ENCODE measurements at regions not wholly inside any gene's neighbourhood (a gene's known extent, or its start where the extent isn't known, plus 50 kb on each side); places are given as distances from the start of the nearest gene placed in this dataset.

DNA sequence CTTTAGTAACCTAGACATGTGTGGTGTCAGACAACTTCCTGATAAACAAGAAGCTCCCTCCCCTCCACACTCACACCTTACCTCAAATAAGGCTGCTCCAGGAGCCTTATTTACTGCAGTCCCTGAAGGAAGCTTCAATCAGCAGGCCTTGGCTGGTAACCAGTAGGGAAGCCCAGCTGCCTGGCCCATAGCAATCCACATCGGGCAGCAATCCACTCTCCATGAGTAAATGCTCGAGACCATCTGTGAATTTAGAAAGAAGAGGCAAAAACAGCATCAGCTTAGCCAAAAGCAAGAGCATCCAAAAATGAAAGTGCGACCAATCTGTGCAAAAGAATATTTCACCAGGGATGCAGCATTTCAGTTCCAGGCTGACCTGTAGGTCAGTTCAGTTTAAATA is 213.3 kb upstream of the TUSC1 start (continued):
- TF ChIP-seq, protein P1, sequence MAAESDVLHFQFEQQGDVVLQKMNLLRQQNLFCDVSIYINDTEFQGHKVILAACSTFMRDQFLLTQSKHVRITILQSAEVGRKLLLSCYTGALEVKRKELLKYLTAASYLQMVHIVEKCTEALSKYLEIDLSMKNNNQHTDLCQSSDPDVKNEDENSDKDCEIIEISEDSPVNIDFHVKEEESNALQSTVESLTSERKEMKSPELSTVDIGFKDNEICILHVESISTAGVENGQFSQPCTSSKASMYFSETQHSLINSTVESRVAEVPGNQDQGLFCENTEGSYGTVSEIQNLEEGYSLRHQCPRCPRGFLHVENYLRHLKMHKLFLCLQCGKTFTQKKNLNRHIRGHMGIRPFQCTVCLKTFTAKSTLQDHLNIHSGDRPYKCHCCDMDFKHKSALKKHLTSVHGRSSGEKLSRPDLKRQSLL (tag by site-specific recombination; IDR thresholded peaks at IDR 0.05), result no peak
- TF ChIP-seq ZNF37A (tag by site-specific recombination; IDR thresholded peaks at IDR 0.05), result no peak
- TF ChIP-seq, protein P2, sequence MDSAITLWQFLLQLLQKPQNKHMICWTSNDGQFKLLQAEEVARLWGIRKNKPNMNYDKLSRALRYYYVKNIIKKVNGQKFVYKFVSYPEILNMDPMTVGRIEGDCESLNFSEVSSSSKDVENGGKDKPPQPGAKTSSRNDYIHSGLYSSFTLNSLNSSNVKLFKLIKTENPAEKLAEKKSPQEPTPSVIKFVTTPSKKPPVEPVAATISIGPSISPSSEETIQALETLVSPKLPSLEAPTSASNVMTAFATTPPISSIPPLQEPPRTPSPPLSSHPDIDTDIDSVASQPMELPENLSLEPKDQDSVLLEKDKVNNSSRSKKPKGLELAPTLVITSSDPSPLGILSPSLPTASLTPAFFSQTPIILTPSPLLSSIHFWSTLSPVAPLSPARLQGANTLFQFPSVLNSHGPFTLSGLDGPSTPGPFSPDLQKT (IDR thresholded peaks at IDR 0.05; ENCODE audit: borderline replicate concordance, low read depth, low read length), result no peak

DNA sequence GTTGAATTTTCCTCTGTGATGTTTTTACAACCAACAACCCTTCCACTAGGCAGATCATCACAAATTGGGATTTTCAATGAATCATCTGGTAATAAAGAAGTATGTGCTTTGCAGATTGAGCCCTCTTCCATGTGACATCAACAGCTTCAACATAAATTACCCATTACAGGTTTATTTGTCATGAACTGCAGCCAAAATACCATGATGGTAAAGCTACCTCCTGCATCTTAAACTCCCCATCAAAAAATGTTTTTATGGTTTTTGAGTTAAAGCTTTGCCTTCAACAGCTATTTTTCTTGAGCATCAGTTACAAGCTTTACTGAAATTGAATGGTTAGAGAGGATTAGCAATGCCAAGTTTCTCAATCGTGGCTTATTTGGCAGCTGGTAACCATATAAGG is 211.4 kb upstream of the TUSC1 start:
- POLR2A ChIA-PET, result no interaction called here
- Histone ChIP-seq H3K36me3 (ENCODE audit: control insufficient read depth in 2 of 2, insufficient read depth in 1 of 2, low read length in 2 of 2) (no peaks in the 10 kb centered on the region), H3K27ac (ENCODE audit: extremely low read depth, low read depth, low read length) (no peak overlapping the region), H3K4me3 (ENCODE audit: low read depth, low read length) (no peak overlapping the region), H3K4me1 (ENCODE audit: control insufficient read depth, insufficient read depth, low read length) (no peaks in the 10 kb centered on the region), H3K9me3 (ENCODE audit: control insufficient read depth, insufficient read depth, low read depth, low read length) (no peaks in the 10 kb centered on the region)
- TF ChIP-seq ZNF223 (tag by site-specific recombination; IDR thresholded peaks at IDR 0.05), result no peak
- TF ChIP-seq ZNF433 (tag by site-specific recombination; IDR thresholded peaks at IDR 0.05; ENCODE audit: low read depth), result no peak
- TF ChIP-seq ZNF239 (tag by site-specific recombination; IDR thresholded peaks at IDR 0.05), result no peak
- TF ChIP-seq ZNF292 (tag by site-specific recombination; IDR thresholded peaks at IDR 0.05; ENCODE audit: borderline replicate concordance, low read depth), result no peak
- no peak for TF ChIP-seq ZNF202 (tag by site-specific recombination; IDR thresholded peaks at IDR 0.05; ENCODE audit: borderline replicate concordance)
- no peak for TF ChIP-seq ZNF548 (tag by site-specific recombination; IDR thresholded peaks at IDR 0.05)
- no peak for TF ChIP-seq BCL11A (tag by site-specific recombination; IDR thresholded peaks at IDR 0.05; ENCODE audit: low read depth)
- TF ChIP-seq, protein P1 (tag by site-specific recombination; IDR thresholded peaks at IDR 0.05), result no peak
- CTCF ChIA-PET, result interaction anchor here (0.7 kb wide), 1 partner anchor 50 kb away, joined by 3 read pairs; no protein-coding TSS in a partner anchor

DNA sequence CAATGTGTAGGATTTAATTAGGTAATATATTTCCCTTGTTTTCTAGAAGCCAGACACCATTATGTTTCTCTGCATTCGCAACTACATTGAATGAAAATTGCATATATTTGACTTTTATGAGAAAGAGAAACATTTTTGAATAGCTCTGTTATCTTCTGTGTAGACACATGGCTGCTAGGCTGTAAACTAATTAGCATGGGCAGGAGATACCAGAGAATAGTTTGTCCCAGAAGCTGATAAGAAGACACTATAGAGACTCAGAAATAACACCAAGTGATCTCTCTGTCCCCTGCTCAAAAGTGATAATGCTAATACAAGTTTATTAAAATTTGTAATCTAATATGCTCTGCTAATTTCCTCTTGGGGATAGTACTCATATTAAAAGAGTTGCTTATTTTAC is 198.0 kb upstream of the TUSC1 start:
- no peak overlapping the region for H3K4me3 ChIP-seq (ENCODE audit: low read depth, low read length)
- no peak for TF ChIP-seq ZNF37A (tag by site-specific recombination; IDR thresholded peaks at IDR 0.05)
- TF ChIP-seq ZNF514 (tag by site-specific recombination; IDR thresholded peaks at IDR 0.05), result no peak
- TF ChIP-seq TRIM28 (IDR thresholded peaks at IDR 0.05; ENCODE audit: borderline replicate concordance, low read length), result no peak
- CTCF ChIA-PET, result no interaction called here
- H3K4me1 ChIP-seq (ENCODE audit: control insufficient read depth, insufficient read depth, low read length), result no peaks in the 10 kb centered on the region
- H3K36me3 ChIP-seq (ENCODE audit: control insufficient read depth in 2 of 2, insufficient read depth in 1 of 2, low read length in 2 of 2), result no peaks in the 10 kb centered on the region
- POLR2A ChIA-PET, result no interaction called here
- H3K27ac ChIP-seq (ENCODE audit: extremely low read depth, low read depth, low read length), result no peak overlapping the region
- no peaks in the 10 kb centered on the region for H3K9me3 ChIP-seq (ENCODE audit: control insufficient read depth, insufficient read depth, low read depth, low read length)

DNA sequence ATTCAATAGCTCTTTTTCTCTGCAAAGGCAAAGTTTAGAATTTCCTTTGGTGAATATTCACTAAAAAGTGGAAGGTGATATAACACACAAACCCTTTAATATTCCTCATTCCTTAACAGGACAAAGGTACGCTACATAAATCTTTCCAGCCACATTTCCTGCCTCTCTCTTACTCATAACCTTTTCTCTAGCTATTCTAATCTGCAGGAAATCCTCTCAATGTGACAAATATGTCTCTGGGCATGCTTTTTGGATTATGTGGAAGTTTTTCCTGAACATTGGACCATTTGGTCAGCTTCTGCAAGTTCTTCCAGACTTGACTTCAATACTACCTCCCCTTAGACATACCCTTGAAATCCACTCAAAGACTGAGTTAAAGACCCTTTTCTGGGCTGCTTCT is 186.3 kb upstream of the TUSC1 start:
- Histone ChIP-seq H3K36me3 (ENCODE audit: control insufficient read depth in 2 of 2, insufficient read depth in 1 of 2, low read length in 2 of 2) (no peaks in the 10 kb centered on the region), H3K9me3 (ENCODE audit: control insufficient read depth, insufficient read depth, low read depth, low read length) (no peaks in the 10 kb centered on the region), H3K27ac (ENCODE audit: extremely low read depth, low read depth, low read length) (no peak overlapping the region), H3K4me1 (ENCODE audit: control insufficient read depth, insufficient read depth, low read length) (no peaks in the 10 kb centered on the region), H3K4me3 (ENCODE audit: low read depth, low read length) (no peak overlapping the region)
- CTCF ChIA-PET, result no interaction called here
- POLR2A ChIA-PET, result no interaction called here
- TF ChIP-seq, protein P3, sequence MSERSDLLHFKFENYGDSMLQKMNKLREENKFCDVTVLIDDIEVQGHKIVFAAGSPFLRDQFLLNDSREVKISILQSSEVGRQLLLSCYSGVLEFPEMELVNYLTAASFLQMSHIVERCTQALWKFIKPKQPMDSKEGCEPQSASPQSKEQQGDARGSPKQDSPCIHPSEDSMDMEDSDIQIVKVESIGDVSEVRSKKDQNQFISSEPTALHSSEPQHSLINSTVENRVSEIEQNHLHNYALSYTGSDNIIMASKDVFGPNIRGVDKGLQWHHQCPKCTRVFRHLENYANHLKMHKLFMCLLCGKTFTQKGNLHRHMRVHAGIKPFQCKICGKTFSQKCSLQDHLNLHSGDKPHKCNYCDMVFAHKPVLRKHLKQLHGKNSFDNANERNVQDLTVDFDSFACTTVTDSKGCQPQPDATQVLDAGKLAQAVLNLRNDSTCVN (tag by site-specific recombination; optimal IDR thresholded peaks at IDR 0.05), result no peak
- TF ChIP-seq ZNF501 (tag by site-specific recombination; IDR thresholded peaks at IDR 0.05) (no peak), ZNF23 (tag by site-specific recombination; IDR thresholded peaks at IDR 0.05; ENCODE audit: borderline replicate concordance) (no peak), ZNF202 (tag by site-specific recombination; IDR thresholded peaks at IDR 0.05; ENCODE audit: borderline replicate concordance) (no peak), ZNF266 (tag by site-specific recombination; IDR thresholded peaks at IDR 0.05; ENCODE audit: low read depth) (no peak), ZNF514 (tag by site-specific recombination; IDR thresholded peaks at IDR 0.05) (no peak), ZNF350 (tag by site-specific recombination; IDR thresholded peaks at IDR 0.05) (no peak)
- TF ChIP-seq, protein P4, sequence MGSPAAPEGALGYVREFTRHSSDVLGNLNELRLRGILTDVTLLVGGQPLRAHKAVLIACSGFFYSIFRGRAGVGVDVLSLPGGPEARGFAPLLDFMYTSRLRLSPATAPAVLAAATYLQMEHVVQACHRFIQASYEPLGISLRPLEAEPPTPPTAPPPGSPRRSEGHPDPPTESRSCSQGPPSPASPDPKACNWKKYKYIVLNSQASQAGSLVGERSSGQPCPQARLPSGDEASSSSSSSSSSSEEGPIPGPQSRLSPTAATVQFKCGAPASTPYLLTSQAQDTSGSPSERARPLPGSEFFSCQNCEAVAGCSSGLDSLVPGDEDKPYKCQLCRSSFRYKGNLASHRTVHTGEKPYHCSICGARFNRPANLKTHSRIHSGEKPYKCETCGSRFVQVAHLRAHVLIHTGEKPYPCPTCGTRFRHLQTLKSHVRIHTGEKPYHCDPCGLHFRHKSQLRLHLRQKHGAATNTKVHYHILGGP (tag by site-specific recombination; IDR thresholded peaks at IDR 0.05), result no peak
- TF ChIP-seq, protein P5, sequence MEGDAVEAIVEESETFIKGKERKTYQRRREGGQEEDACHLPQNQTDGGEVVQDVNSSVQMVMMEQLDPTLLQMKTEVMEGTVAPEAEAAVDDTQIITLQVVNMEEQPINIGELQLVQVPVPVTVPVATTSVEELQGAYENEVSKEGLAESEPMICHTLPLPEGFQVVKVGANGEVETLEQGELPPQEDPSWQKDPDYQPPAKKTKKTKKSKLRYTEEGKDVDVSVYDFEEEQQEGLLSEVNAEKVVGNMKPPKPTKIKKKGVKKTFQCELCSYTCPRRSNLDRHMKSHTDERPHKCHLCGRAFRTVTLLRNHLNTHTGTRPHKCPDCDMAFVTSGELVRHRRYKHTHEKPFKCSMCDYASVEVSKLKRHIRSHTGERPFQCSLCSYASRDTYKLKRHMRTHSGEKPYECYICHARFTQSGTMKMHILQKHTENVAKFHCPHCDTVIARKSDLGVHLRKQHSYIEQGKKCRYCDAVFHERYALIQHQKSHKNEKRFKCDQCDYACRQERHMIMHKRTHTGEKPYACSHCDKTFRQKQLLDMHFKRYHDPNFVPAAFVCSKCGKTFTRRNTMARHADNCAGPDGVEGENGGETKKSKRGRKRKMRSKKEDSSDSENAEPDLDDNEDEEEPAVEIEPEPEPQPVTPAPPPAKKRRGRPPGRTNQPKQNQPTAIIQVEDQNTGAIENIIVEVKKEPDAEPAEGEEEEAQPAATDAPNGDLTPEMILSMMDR (tag by site-specific recombination; IDR thresholded peaks at IDR 0.05), result no peak
- TF ChIP-seq, protein P6, sequence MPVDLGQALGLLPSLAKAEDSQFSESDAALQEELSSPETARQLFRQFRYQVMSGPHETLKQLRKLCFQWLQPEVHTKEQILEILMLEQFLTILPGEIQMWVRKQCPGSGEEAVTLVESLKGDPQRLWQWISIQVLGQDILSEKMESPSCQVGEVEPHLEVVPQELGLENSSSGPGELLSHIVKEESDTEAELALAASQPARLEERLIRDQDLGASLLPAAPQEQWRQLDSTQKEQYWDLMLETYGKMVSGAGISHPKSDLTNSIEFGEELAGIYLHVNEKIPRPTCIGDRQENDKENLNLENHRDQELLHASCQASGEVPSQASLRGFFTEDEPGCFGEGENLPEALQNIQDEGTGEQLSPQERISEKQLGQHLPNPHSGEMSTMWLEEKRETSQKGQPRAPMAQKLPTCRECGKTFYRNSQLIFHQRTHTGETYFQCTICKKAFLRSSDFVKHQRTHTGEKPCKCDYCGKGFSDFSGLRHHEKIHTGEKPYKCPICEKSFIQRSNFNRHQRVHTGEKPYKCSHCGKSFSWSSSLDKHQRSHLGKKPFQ (tag by site-specific recombination; IDR thresholded peaks at IDR 0.05), result no peak

Data from HEK293 (cell line).